GM12873 (cell line): ENCODE measurements at regions not wholly inside any gene's neighbourhood (a gene's known extent, or its start where the extent isn't known, plus 50 kb on each side); places are given as distances from the start of the nearest gene placed in this dataset.

ENCODE experiments used
- TF ChIP-seq, protein P1 (sequence below): IDR thresholded peaks from 2 replicates; pipeline ENCODE4 v1.5.1; 2012; ENCODE audit warnings: low read depth, mild to moderate bottlenecking, moderate library complexity, low read length, control low read depth; ENCODE audit not compliant: insufficient read depth; ENCODE audit errors: missing control alignments

DNA sequence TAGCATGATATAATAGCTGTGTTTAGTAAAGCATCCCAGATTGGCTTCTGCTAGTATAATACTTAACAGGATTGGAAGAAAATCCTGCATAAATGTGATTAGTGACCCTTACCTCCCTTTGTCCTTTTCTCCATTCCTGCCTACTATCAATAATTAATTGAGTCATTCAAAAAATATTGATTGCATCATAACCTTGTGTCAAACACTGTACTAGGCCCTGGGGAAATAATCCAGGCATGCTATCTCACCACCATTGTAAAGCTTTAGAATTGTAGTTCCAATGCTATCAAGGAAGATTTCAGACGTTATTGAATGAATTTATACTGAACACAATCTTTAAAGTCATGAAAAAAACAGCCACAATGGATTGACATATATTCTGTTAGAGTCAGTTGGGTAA lies 378.6 kb upstream of the DDHD1 start:
- TF ChIP-seq, protein P1, sequence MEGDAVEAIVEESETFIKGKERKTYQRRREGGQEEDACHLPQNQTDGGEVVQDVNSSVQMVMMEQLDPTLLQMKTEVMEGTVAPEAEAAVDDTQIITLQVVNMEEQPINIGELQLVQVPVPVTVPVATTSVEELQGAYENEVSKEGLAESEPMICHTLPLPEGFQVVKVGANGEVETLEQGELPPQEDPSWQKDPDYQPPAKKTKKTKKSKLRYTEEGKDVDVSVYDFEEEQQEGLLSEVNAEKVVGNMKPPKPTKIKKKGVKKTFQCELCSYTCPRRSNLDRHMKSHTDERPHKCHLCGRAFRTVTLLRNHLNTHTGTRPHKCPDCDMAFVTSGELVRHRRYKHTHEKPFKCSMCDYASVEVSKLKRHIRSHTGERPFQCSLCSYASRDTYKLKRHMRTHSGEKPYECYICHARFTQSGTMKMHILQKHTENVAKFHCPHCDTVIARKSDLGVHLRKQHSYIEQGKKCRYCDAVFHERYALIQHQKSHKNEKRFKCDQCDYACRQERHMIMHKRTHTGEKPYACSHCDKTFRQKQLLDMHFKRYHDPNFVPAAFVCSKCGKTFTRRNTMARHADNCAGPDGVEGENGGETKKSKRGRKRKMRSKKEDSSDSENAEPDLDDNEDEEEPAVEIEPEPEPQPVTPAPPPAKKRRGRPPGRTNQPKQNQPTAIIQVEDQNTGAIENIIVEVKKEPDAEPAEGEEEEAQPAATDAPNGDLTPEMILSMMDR = no peak

GRCh38 chr14:53531156-53531555 lies 378.0 kb upstream of the DDHD1 start:
- TF ChIP-seq, protein P1 = no peak

GRCh38 chr14:53529519-53529918 lies 376.4 kb upstream of the DDHD1 start:
- TF ChIP-seq, protein P1 = no peak

- TF ChIP-seq, protein P1 = no peak
Measured at GRCh38 chr14:53528185-53528671, 375.1 kb upstream of the DDHD1 start.

- TF ChIP-seq, protein P1 = no peak
Measured at GRCh38 chr14:53526200-53526599, 373.1 kb upstream of the DDHD1 start.

GRCh38 chr14:53525608-53526007 lies 372.5 kb upstream of the DDHD1 start:
- TF ChIP-seq, protein P1 = no peak

- TF ChIP-seq, protein P1 = no peak
Measured at GRCh38 chr14:53524391-53524790, 371.3 kb upstream of the DDHD1 start.
